Pancreas (tissue), 10 donors: ENCODE measurements at regions not wholly inside any gene's neighbourhood (a gene's known extent, or its start where the extent isn't known, plus 50 kb on each side); places are given as distances from the start of the nearest gene placed in this dataset.

ENCODE experiments used
- ATAC-seq, 4 donors: fragments of 200-7000 bp; cut with Tn5 transposase; one replicate each; pipeline versions ENCODE4 v1.8.0 to v1.9.1; 2020; ENCODE audit warnings: mild to moderate bottlenecking in 4 of 4, moderate library complexity in 4 of 4
- DNase-seq, 6 donors: peaks; one replicate each; pipeline ENCODE4 v3.0.0-alpha.2; 2020
- FAIRE-seq: peaks from 2 replicates; lab custom pipeline; 2012; peaks lifted over from hg19 to GRCh38; lab: Jason Lieb, UNC
- H3K27ac ChIP-seq, 4 donors: fragments of 200-600 bp; sonication (generic); 1 replicate in 3 of 4; 2 replicates in 1 of 4; pipeline versions ENCODE4 v1.5.0 to v1.8.0; 2020
- H3K27me3 ChIP-seq, 4 donors: fragments of 200-600 bp; one replicate each; pipeline ENCODE4 v1.8.0; 2021
- H3K36me3 ChIP-seq, 3 donors: fragments of 200-600 bp; sonication (generic) in 1 of 3; one replicate each; pipeline versions ENCODE4 v1.5.0 to v1.8.0; 2020 to 2021
- H3K4me1 ChIP-seq, 3 donors: fragments of 200-600 bp; one replicate each; pipeline ENCODE4 v1.8.0; 2021
- H3K4me3 ChIP-seq, 4 donors: fragments of 200-600 bp; sonication (generic) in 2 of 4; one replicate each; pipeline versions ENCODE4 v1.5.0 to v1.8.0; 2020 to 2021
- H3K9me3 ChIP-seq, 4 donors: fragments of 200-600 bp; one replicate each; pipeline ENCODE4 v1.8.0; 2021
- CTCF ChIP-seq, 4 donors: fragments of 200-600 bp; sonication (generic) in 3 of 4; IDR thresholded peaks; one replicate each; pipeline versions ENCODE4 v1.5.0 to v1.8.0; 2021; ENCODE audit warnings: antibody characterized with exemption in 4 of 4
- WGBS, 2 donors: extraction: QIAGEN DNeasy Blood & Tissue Kit; methylation state at CpG; one replicate each; pipeline ENCODE4 v1.1.7; 2013; 5-methylcytosine and 5-hydroxymethylcytosine counted together
- intact Hi-C, 3 donors: fragments of 100-400 bp; cut with DNase I; formaldehyde crosslinking; loops; one replicate each; pipeline versions ENCODE4 v1.11.1 to v1.14.2; 2022
- donor health status: healthy with polysubstance abuse.
- donor health status: DM: no; HTN: no; CAD: no; lungs with moderate emphysema.
- donor health status: DM: no; HTN: no; CAD: no.
- donor health status: control.
- donor health status: control.
- donor health status: Bipolar disorder and iron deficiency.
- donor health status: DM: yes; HTN: yes; CAD: no.
- donor health status: DM: no; HTN: no; CAD: no.
- donor health status: DM: no; HTN: no; CAD: no.
- donor health status: DM: yes; HTN: yes; CAD: no.

GRCh38 chr6:23454080-23454976, 671.7 kb upstream of the NRSN1 start:
- no peak overlapping the region for H3K4me3 ChIP-seq
- no peaks in the 10 kb centered on the region for H3K9me3 ChIP-seq
- FAIRE-seq = no peak
- no peaks in the 10 kb centered on the region for H3K27me3 ChIP-seq
- no peaks in the 10 kb centered on the region for H3K36me3 ChIP-seq
- DNase-seq = no peak
- intact Hi-C loops = no loop called here
- H3K27ac ChIP-seq = no peak overlapping the region
- no peaks in the 10 kb centered on the region for H3K4me1 ChIP-seq
- 35 to 40% methylated on average over 5 of the region's 5 CpGs for WGBS, 2 donors
- no peak for ATAC-seq
- no peak for TF ChIP-seq CTCF (IDR thresholded peaks at IDR 0.05)

- H3K27me3 ChIP-seq = no peaks in the 10 kb centered on the region
- H3K27ac ChIP-seq = no peak overlapping the region
- no peak for FAIRE-seq
Measured at GRCh38 chr6:23455754-23456153, 670.3 kb upstream of the NRSN1 start.

GRCh38 chr6:23456396-23456795, 669.6 kb upstream of the NRSN1 start:
- DNase-seq = no peak
- no peak for FAIRE-seq
- Histone ChIP-seq H3K27me3 (no peaks in the 10 kb centered on the region), H3K36me3 (no peaks in the 10 kb centered on the region), H3K9me3 (no peaks in the 10 kb centered on the region), H3K4me3 (no peak overlapping the region), H3K4me1 (no peaks in the 10 kb centered on the region), H3K27ac (no peak overlapping the region)
- intact Hi-C loops = no loop called here
- TF ChIP-seq CTCF (IDR thresholded peaks at IDR 0.05) = no peak
- no peak for ATAC-seq

More at GRCh38 chr6:23455754-23456153, 670.3 kb upstream of the NRSN1 start:
- Histone ChIP-seq H3K4me3 (no peak overlapping the region), H3K9me3 (no peaks in the 10 kb centered on the region), H3K4me1 (no peaks in the 10 kb centered on the region), H3K36me3 (no peaks in the 10 kb centered on the region)
- WGBS, 2 donors = 73 to 77% methylated on average over 2 of the region's 2 CpGs
- DNase-seq = no peak
- intact Hi-C loops = no loop called here
- TF ChIP-seq CTCF (IDR thresholded peaks at IDR 0.05) = no peak
- ATAC-seq = no peak

GRCh38 chr6:23457321-23457720, 668.7 kb upstream of the NRSN1 start:
- Histone ChIP-seq H3K36me3 (no peaks in the 10 kb centered on the region), H3K4me1 (no peaks in the 10 kb centered on the region), H3K27me3 (no peaks in the 10 kb centered on the region), H3K4me3 (no peak overlapping the region), H3K27ac (no peak overlapping the region), H3K9me3 (no peaks in the 10 kb centered on the region)
- intact Hi-C loops = no loop called here
- DNase-seq (no peak), ATAC-seq (no peak), FAIRE-seq (no peak)
- WGBS, 2 donors = 21 to 31% methylated on average over 2 of the region's 2 CpGs
- no peak for TF ChIP-seq CTCF (IDR thresholded peaks at IDR 0.05)

GRCh38 chr6:23465912-23466311, 660.1 kb upstream of the NRSN1 start:
- 32 to 33% methylated on average over 1 of the region's 1 CpG for WGBS, 2 donors
- Histone ChIP-seq H3K4me1 (no peaks in the 10 kb centered on the region), H3K27me3 (no peaks in the 10 kb centered on the region), H3K4me3 (no peak overlapping the region), H3K36me3 (no peaks in the 10 kb centered on the region), H3K9me3 (no peaks in the 10 kb centered on the region), H3K27ac (no peak overlapping the region)
- TF ChIP-seq CTCF (IDR thresholded peaks at IDR 0.05) = no peak
- intact Hi-C loops = no loop called here
- no peak for ATAC-seq
- no peak for DNase-seq
- FAIRE-seq = no peak
